ENCODE measurements at regions not wholly inside any gene's neighbourhood (a gene's known extent, or its start where the extent isn't known, plus 50 kb on each side); places are given as distances from the start of the nearest gene placed in this dataset.

DNA sequence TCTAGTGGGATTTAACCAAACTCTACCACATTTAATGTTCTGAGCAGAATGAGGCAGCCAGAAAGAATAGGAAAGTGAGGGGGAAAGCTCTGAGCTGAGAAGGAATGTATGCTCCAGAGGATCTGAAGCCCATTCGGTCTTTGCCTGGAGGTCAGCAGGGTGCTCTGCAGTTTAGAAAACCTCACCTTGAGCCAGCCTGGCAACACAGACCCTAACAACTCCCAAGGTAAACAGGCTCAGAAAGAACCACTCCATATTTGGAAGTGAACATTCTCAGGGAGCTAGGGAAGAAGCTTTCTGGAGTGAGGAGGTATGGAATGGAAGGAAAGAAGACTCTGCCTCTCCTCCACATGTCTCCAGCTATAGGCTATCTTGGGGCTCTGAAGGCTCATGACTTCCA, 398.8 kb downstream of the SEC16B start:
- TF ChIP-seq, protein P1, sequence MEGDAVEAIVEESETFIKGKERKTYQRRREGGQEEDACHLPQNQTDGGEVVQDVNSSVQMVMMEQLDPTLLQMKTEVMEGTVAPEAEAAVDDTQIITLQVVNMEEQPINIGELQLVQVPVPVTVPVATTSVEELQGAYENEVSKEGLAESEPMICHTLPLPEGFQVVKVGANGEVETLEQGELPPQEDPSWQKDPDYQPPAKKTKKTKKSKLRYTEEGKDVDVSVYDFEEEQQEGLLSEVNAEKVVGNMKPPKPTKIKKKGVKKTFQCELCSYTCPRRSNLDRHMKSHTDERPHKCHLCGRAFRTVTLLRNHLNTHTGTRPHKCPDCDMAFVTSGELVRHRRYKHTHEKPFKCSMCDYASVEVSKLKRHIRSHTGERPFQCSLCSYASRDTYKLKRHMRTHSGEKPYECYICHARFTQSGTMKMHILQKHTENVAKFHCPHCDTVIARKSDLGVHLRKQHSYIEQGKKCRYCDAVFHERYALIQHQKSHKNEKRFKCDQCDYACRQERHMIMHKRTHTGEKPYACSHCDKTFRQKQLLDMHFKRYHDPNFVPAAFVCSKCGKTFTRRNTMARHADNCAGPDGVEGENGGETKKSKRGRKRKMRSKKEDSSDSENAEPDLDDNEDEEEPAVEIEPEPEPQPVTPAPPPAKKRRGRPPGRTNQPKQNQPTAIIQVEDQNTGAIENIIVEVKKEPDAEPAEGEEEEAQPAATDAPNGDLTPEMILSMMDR (conservative IDR thresholded peaks at IDR 0.05) = no peak
- TF ChIP-seq EZH2 (IDR thresholded peaks at IDR 0.05; ENCODE audit: low read depth) = no peak

Measured in PC-9 (cell line).